Fibroblast of the aortic adventitia (primary cell): ENCODE measurements at regions not wholly inside any gene's neighbourhood (a gene's known extent, or its start where the extent isn't known, plus 50 kb on each side); places are given as distances from the start of the nearest gene placed in this dataset.

Experiments
- DNase-seq: peaks from one replicate; pipeline ENCODE4 v3.0.0-alpha.2; 2010; ENCODE audit warnings: low read depth
- H3K4me3 ChIP-seq: 2 replicates; pipeline ENCODE4 v1.5.1; 2011; ENCODE audit warnings: low read depth, mild to moderate bottlenecking, control low read depth, low read length, moderate library complexity
- CTCF ChIP-seq: IDR thresholded peaks from 2 replicates; pipeline ENCODE4 v1.5.1; 2011; ENCODE audit warnings: mild to moderate bottlenecking, low read length, control low read depth, inconsistent platforms; ENCODE audit not compliant: insufficient read depth

- no peak overlapping the region for H3K4me3 ChIP-seq
- DNase-seq: no peak
- TF ChIP-seq CTCF: no peak
These were observed 461.8 kb upstream of the RIOK2 start for GRCh38 chr5:97644896-97645295.

- no peak overlapping the region for H3K4me3 ChIP-seq
- TF ChIP-seq CTCF: no peak
- DNase-seq: no peak
These were observed 474.2 kb upstream of the RIOK2 start for GRCh38 chr5:97657239-97657638.

DNA sequence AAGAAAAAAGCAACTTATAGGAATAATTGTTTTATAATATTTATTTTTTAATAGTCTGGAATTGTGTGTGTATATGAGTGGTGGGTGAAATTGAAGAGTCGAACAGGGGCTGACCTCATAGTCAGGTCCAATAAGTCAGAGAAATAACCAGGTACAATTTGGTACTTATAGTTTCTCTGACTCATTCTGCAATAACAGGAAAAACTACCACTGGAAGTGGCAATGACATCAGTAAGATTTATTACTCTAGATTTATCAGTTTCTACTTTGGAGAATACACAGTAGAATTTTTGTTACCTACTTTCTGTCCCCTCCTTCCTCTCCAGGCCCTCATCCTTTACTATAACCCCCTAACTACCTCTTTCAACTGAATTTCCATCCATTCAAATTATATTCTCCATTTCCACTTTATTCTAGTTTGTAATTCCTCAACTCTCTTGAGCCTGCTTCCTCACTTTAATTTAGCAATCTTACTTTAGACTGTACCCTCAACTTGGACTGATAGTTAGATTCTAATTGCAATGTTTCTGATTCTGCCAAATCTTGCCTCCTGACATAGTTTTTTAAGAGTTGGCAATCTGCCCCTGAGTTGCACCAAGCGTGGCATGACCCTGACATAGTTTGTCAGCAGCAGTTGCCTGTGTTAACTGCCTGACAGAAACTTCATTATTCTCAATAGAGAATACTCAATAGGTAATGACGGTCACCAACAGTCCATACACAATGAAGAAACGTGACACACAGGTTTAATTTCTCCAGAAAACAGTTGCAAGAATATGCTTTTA is 475.3 kb upstream of the RIOK2 start:
- TF ChIP-seq CTCF: no peak
- DNase-seq: no peak
- no peak overlapping the region for H3K4me3 ChIP-seq

- no peak for TF ChIP-seq CTCF
- no peak for DNase-seq
- H3K4me3 ChIP-seq: no peak overlapping the region
These were observed 483.7 kb upstream of the RIOK2 start for GRCh38 chr5:97666783-97667182.

DNA sequence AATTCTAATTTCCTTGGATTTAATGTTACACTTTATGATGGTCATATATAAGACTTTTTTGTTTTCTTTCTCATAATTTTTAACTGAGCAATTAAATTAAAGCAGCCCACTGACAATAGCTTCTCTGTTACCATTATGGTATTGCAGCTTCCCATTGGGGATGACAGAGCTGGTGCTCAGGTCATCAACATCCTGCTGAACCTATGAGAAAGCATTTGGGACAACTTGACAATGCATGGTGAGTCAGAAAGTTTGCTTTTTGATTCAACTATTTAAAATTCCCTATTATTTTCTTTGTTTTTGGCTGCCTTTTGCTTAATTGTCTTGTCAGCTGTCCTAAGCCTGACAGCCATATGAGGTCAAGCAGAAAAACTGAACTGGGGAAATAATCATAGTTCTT is 487.4 kb upstream of the RIOK2 start:
- no peak for DNase-seq
- no peak overlapping the region for H3K4me3 ChIP-seq
- no peak for TF ChIP-seq CTCF

DNA sequence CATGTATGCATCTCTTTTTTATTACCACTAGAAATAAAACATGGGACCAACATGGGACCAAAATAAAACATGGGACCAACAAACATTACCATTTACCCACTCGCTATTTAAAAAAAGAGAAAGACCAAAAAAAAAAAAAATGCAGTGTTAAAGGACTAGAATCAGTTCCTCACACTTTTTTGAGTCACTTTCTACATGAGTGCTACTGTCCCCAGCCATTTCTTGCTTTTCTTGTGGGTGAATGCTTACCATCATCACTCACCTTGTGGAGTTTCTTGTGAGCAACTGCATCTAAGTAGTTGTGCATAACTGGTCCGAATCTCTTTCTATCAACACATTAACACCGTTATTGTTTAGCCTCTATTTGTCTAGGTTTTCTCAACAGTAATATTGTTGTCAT is 493.6 kb upstream of the RIOK2 start:
- TF ChIP-seq CTCF: no peak
- H3K4me3 ChIP-seq: no peak overlapping the region
- DNase-seq: no peak

DNA sequence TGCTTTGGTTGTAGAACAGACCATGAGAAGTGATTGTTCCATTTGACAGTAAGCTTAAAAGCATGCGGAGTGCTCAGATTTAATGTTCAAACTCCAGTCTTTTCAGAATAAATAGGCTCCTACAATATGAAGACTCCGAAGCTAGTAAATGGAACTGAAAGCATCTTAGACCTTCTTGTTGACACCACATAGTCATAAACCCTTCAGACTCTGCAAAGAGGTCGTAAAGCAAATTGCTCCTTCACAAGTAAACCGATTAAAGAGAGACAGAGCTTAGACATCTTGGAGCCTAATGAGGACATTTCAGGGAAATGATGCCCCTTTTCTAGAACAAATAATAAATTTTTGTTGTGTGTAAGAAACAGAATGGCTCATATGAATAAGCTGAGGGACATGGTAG is 511.0 kb upstream of the RIOK2 start:
- TF ChIP-seq CTCF: no peak
- DNase-seq: no peak
- H3K4me3 ChIP-seq: no peak overlapping the region
